ENCODE measurements at regions not wholly inside any gene's neighbourhood (a gene's known extent, or its start where the extent isn't known, plus 50 kb on each side); places are given as distances from the start of the nearest gene placed in this dataset.
"Not testable (repeated sequence)": the region's sequence is repeated elsewhere in the genome, so short reads cannot be mapped to it uniquely, and the experiment has no call there.

DNA sequence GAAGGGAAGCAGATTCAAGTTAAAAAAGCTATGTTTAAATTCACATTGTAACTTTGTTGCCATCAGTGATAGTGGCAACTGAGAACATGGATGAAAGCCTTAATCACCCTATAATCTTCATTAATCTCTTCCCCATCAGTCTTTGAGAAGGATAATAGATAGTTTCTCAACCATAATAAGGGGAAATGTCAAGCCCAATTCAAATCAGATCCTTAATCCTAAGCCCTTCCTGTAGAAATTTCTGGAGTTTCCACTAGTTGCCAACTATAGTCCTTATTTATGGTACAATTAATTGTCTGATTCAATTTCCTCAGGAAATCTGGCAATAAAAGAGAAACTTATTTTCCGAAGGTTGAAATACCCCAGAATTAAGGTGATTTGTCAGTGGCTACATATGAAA, 431.8 kb downstream of the ZWINT start:
- DNase-seq (ENCODE audit: low read depth) = no peak

DNA sequence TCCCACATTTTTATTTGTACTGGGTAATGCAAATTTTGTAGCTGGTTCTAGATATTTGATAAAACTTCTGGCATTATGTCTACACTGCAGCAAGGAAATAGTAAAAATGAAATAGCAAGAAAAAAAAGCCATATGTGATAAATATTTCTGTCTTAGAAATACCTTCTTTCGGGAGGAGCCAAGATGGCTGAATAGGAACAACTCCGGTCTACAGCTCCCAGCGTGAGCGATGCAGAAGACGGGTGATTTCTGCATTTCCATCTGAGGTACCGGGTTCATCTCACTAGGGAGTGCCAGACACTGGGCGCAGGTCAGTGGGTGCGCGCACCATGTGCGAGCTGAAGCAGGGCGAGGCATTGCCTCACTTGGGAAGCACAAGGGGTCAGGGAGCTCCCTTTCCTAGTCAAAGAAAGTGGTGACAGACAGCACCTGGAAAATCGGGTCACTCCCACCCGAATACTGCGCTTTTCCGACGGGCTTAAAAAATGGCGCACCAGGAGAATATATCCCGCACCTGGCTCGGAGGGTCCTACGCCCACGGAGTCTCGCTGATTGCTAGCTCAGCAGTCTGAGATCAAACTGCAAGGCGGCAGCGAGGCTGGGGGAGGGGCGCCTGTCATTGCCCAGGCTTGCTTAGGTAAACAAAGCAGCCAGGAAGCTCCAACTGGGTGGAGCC, 461.4 kb downstream of the ZWINT start:
- DNase-seq (ENCODE audit: low read depth) = not testable (repeated sequence)

DNA sequence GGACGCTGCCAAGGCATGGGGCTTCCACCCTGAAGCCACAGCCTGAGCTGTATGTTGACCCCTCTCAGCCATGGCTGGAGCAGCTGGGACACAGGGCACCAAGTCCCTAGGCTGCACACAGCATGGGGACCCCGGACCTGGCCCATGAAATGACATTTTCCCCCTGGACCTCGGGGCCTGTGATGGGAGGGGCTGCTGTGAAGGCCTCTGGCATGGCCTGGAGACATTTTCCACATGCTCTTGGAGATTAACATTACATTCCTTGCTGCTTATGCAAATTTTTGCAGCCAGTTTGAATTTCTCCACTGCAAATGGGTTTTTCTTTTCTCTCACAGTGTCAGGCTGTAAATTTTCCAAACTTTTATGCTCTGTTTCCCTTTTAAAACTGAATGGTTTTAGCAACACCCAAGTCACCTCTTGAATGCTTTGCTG, 463.6 kb downstream of the ZWINT start:
- no peak for DNase-seq (ENCODE audit: low read depth)

DNA sequence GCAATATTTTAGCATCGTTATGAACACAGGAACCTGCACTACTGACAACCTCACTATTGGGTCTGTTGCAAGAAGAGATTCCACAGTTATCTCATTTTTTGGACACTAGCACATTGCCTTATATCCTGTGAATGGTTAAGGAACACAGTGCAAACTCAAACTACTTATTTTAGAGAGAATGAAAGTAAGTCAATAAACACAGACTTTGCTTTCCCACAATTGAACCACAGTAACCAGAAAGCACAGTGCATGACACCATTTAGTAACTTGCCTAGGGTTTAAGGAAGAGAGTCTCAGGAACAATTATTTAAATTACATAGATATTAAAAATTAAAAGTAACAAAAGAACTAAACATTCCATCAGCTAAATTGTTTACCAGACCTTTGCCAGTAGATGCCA, 468.8 kb downstream of the ZWINT start:
- DNase-seq (ENCODE audit: low read depth) = no peak

DNA sequence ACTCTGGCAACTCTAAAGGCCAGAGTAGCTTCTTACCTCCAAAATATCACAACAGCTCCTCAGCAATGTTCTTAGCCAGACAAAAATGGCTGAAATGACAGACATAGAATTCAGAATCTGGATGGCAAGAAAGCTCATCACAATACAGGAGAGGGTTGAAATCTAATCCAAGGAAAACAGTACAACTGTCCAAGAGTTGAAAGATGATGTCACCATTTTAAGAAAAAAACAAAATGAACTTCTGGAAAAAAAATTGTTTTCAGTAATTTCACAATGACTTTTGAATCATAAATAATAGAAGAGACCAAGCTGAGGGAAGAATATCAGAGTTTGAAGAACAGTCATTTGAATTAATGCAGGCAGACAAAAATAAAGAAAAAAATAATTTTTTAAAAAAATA, 479.5 kb downstream of the ZWINT start:
- no peak for DNase-seq (ENCODE audit: low read depth)

DNA sequence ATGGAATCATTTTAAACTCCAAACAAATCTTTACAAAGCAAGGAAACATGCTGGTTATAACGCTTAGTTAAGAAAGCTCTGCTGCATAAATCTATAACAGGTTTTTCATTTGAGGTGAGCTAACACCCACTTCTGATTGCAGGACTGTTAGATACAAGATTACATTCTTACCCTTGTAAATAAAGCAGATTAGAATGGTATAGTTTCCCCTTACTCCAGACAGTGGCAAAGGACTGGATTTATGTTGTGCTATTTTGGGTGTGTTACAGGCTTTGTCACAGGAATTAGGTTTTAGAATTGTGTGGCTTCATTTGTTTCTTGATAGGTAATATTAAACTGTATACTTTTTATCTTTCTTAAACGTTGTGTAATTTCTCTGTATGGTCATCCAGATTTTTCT, 487.6 kb downstream of the ZWINT start:
- no peak for DNase-seq (ENCODE audit: low read depth)

DNA sequence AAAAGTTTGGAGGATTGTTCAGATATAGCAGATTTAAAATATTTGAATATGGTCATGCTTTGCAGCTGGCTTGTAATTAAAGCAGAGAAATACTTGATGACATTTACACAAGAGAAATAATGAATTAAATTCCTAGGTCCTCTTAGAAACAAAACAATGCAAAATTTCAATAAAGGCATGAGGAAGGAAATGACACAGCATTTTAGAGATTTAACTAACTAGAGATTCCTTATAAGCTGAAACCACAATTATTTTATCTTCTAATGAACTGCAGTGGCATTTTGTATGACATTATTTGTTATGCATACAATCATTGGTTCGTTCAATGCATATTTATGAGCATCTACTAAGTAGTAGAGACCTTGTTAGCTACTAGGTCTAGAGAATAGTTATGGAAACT, 490.9 kb downstream of the ZWINT start:
- DNase-seq (ENCODE audit: low read depth) = no peak

DNA sequence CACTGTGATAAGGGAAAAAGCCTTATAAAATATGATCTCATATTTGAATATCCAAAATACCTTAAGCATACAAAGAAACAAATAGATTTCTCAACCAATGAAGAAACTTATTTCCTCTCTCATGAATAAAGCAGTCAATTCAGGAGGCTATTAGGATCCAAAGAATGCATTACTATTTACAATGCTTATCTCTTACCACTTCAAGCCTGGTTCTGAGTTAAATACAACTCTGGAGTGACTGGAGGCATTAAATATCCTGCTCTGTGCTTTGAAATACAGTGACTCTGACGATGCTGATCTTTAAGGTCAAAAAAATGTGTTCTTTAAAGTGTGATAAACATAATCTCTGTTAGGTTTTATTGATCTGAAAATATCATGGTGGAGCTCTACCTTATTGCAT, 493.2 kb downstream of the ZWINT start:
- DNase-seq (ENCODE audit: low read depth) = no peak

DNA sequence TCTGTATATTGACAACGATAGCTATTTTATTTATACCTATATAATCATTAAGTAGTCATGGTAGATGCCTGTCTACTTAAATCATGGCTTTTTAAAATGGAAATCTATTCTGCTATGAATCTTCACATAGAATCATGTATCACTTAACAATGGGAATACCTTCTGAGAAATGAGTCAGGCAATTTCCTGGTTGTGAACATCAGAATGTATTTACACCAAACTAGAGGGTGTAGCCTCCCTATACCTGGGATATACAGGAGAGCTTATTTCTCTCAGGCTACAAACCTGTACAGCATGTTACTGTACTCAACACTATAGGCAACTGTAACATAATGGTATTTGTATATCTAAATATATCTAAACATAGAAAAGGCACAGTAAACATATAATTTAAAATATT, 502.3 kb downstream of the ZWINT start:
- DNase-seq (ENCODE audit: low read depth) = no peak

DNA sequence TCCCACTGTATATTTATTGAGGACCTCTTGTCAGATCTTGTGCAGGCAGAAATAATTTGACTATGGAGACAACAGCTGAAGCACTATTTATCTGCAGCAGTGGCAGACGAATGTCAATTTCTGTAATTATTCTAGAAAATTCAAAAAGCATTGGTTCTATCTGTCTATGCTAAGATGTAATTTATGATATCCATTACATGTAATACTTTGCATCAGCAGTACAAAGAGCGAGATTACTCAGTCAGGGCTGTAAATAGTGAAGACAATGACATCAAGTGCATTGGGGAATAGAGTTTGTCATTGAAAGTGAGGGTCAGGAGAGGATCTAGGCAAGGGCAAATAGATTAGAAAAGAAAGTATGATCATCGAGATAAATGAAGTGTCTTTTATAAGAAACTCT, 508.2 kb downstream of the ZWINT start:
- DNase-seq (ENCODE audit: low read depth) = no peak

DNA sequence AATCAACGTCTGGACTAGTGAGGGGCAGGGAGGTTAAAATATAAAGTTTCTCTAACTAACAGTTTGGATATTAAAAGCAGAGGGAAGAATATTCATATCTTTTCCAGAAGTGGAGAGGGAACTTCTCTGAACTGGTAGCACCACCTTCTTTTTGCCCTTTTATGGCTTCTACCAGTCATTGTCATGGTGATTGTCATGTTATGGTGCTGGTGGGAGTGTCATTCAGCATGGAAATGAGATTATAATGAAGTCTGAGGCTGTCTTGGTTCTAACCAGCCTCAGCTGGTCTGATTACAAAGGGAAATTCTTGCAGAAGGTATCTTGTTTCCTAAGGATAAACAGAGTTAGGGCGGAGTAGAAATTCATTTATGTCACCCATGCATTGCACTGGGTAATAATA, 523.8 kb downstream of the ZWINT start:
- no peak for DNase-seq (ENCODE audit: low read depth)

DNA sequence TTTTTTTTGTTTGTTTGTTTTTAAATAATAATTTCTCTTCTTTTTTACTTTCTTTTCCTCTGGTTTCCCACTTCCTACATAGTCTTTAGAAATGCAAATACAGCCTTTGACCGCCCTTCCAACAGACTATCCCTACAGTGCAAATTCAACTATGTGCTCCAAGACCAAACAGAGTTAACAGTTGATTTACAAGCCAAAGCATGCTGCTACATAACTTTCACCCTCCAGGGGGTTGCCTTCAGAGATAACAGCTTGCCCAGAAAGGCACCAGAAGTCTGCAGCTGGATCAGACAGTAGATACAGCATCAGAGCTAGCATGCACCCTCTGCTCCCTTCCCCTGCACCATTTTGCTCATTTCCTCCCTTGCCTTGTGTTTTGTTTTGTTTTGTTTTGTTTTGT, 539.0 kb downstream of the ZWINT start:
- no peak for DNase-seq (ENCODE audit: low read depth)

DNA sequence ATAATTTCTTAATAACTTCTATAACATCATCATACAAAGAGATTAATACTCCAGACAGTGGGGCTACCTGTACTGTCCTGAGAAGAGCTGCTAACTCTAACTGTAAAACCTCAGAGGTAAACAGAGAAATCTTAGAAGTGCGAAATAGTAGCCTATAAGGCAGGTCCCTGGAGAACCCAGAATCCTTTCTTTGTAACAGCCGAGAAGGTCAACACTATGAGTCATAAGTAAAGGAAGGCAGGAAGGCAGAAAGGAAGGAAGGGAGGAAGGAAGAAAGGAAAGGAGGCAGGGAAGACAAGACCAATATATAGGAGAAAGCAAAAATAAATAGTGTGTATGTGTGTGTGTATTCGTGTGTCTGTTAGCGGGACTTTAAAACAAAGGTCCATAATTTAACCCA, 540.6 kb downstream of the ZWINT start:
- no peak for DNase-seq (ENCODE audit: low read depth)

DNA sequence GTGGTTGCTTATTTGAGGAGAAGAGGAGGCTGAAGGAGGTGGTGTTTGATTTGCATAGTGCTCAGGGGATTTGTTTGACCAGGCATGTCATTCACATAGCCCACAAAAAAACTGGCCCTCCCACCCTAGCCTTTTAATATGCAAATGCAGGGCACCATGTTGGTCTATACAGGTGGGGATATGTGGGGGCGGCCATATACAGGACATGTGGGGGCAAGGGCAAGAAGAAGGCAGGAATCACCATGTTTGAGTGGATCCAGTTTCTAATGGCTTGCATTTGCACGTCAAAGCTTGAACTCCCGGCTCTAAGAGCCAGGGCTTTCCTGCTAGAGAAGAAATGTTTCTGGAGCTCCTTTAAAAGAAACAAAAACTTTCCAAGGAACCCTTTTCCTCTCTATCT, 541.0 kb downstream of the ZWINT start:
- no peak for DNase-seq (ENCODE audit: low read depth)

DNA sequence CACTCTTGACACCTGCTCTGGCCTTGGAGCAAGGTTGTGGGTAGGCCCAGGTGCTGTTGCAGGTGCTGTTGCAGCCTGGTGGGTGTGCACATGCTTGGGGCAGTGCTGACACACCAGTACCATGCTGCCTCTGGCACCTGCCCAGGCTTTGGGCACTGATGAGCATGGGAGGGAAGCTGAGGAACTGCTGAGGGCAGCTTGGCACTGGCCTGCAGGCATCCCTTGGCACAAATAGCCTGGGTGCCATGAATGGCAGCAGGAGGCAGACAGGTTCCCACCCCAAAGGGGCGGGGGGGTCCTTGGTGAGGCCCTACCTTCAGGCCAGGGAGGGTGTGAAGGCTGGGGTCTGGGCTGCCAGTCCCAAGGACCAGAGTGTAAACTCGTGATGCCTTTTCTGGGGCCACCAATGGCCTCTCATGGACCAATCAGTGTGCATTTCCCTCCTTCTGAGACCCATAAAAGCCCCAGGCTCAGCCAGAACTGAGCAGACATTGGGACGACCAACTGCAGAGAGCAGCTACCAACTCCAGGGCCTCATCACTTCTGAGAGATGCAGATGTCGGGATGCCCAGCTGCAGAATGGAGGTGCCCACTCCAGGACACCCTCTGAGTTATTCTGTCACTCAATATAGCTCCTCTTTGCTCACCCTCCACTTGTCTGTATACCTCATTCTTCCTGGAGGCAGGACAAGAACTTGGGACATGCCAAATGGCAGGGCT, 547.4 kb downstream of the ZWINT start:
- DNase-seq (ENCODE audit: low read depth) = no peak

DNA sequence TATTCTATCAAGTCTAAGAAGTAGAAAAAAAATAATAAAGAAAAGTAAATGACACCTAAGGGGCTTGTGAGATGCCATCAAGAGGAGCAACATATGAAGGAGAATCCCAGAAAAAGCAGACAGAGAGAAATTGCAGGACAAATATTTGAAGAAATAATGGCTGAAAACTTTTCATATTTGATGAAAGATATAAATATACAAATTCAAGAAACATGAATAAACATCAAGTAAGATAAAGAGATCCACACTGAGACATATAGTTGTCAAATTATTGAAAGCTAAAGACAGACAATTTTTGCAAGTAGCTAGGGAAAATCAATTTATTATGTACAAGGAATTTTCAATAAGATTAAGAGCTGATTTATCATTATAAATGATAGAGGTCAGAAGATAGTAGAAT, 558.0 kb downstream of the ZWINT start:
- DNase-seq (ENCODE audit: low read depth) = no peak

DNA sequence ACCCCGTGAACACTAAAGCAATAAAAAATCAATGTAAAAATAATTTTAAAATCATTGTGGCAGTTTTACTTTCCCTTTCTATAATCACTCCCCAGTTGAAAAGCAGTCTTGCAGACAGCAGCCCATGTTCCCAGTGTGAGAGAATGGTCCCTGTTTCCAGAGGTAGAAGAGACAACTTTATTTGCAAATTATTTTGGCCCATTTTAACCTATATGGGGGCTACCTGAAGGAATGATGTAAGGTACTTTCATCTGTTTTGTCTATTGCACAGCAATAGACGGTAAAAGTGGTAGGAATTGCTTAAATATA, 559.8 kb downstream of the ZWINT start:
- no peak for DNase-seq (ENCODE audit: low read depth)

DNA sequence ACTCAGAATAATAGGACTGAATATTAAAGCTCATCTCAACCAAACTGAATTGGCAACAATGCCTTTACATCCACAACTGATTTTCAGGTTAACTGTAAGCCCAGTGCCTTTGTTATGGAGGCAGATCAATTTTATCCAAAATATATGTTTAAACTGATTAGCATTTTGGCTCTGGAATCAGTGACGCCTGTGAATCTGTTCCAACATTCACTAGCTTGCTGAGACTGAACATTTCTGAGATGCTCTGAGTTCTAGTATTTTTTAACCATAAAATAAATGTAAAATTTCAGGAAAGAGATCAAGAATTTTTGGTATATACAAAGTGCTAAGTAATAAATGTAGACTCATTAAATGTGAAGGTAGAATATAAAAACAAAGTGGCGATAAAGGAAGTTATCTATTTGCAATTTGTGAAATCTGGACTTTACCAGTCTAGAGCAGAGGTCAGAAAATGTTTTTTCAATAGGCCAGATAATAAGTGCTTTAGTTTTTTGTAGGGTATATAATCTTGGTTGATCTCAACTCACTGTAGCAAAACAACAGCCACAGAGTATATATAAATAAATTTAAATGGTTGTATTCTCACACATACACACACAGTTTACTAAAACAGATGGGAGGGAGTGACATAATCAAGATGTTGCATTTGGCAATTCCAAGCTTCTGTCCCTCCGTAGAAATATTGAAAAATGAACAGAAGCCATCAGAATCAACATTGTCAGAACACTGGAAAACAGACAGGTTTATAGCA, 560.3 kb downstream of the ZWINT start:
- DNase-seq (ENCODE audit: low read depth) = no peak

DNA sequence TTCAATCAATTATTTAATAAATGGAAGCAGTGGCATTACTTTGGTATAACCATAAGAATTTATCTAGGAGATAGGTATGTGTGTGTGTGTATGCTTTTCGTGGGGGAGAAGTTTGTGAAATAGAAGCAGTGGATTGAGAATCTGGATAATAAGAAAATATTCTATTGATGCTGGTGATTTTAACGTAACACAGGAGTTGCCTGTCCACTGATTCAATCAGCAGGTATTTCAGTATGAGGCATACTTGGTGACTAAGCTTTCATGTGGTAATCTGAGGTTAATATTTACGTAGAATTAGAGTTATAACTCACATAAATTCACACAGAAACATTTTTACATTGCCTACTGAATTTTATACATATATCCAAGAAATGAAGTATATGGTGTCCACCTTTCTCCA, 568.0 kb downstream of the ZWINT start:
- DNase-seq (ENCODE audit: low read depth) = no peak

DNA sequence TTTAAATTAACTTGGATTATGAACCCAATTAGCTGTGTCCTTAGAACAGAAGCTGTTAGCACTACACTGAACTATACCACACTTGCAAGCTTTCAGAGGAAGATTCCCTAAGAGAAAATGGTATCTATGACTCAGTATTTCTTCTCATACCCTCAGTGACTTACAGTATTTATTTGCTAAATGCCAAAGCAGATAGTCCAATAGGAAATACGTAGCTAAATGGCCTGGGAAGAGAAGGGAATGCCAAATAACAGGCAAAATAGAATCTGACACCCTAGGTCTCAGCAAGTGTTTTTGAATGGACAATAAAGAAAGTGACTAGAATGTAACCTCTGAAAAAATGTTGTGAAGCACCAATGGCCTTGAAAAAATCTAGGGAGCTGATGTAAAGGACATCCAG, 570.8 kb downstream of the ZWINT start:
- not testable (repeated sequence) for DNase-seq (ENCODE audit: low read depth)

DNA sequence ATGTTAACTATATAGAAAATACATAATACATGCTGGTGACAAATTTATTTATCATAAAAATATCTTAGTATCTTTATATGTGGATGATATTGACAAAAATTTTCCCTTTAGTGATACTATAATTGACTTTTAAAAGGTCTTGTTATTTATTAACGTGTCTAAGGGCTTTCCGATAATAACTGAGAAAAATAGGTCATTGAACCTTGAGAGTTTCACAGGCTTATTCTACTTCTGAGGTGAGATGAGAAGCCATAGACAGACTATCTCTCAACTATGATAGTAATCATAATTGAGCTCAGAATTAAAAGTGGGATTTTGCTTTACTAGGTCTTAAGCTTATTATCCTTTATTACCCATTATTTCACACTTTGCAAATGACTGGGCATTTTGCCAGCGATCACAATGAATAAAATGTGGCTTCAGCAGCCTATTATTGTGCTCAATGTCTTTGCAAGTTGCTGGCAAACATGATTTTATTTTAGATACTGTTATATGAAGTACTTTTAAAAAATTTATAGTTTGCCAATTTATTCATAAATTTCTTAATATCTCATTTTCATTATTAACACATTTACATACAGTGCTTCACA, 574.5 kb downstream of the ZWINT start:
- DNase-seq (ENCODE audit: low read depth) = no peak

DNA sequence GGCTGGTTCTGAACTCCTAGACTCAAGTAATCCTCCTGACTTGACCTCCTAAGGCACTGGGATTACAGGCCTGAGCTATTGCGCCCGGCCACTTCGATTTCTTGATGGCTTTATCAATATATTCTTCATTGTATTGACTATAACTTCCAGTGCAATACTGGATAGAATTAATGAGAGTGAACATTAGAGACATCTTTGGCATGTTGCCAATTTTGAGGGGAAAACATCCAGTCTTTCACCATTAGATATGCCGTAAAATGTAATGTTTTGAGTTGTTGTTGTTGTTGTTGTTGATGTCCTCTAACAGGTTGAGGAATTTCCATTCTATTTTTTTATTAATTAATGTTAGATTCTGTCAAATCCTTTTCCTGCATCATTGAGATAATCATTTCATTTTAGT, 578.9 kb downstream of the ZWINT start:
- DNase-seq (ENCODE audit: low read depth) = no peak

DNA sequence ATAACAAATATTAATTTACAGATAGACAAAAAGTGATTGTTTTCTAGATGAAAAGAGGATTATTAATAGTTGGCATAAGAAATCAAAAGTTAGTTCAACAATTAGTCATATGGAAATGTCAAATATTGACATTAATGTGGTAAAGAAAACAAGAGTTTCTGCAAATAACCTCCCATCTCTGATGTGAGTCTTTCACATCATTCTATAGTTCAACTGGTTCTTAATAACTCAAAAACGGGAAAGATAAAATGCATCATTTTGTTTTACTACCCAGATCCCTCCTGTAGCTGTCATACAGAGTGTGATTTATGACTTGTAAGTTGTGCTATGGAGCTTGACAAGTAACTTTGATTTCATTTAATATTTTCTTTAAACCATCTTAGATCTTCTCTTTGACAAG, 594.8 kb downstream of the ZWINT start:
- no peak for DNase-seq (ENCODE audit: low read depth)

All from RPMI7951 (cell line).